Hematopoietic multipotent progenitor cell treated with erythropoietin and hydrocortisone succinate and interleukin-3 and kit ligand, for 15 days (in vitro differentiated cells): ENCODE measurements at regions not wholly inside any gene's neighbourhood (a gene's known extent, or its start where the extent isn't known, plus 50 kb on each side); places are given as distances from the start of the nearest gene placed in this dataset.

ENCODE experiments used
- DNase-seq: peaks from one replicate; pipeline ENCODE4 v3.0.0-alpha.2; 2015; ENCODE audit warnings: low spot score

DNA sequence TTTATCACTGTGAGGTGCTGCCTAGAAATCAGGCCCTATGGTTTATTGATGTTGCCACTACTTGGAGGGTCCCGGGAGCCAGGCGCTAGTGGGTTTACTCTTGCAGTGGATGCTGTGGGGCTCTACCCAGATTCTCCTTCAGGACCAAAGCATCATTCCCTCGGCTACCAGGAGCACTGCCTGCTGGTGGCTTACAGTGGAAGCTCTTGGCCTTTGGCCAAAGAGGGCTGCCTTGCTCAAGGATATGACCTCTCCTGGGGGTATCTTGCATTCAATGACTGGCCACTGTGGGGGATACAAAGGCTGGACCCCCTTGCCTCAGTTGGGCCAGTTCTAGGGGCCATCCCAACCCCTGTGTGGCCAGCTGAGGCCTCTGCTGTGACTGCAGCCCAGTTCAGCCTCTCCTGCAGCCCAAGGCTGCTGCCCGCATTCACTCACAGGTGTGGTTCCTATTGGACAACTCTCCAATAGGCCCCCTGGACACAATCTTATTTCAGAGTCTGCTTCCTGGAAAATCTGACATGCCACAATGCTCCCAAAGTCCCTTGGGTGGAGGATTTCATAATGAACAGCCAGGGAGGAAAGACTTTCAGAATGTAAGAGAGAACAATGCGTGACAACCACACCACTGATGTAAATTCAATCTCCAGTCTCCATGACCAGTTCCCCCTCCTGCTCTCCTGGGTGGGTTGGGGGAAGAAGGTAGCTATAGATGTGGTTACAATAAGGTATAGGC, 196.3 kb downstream of the SNX10 start:
- DNase-seq: no peak

GRCh38 chr7:26489391-26489790, 197.7 kb downstream of the SNX10 start:
- no peak for DNase-seq

- DNase-seq: no peak
Measured at GRCh38 chr7:26489906-26490639, 198.4 kb downstream of the SNX10 start.

- no peak for DNase-seq
Measured at GRCh38 chr7:26490640-26491624, 199.3 kb downstream of the SNX10 start.

DNA sequence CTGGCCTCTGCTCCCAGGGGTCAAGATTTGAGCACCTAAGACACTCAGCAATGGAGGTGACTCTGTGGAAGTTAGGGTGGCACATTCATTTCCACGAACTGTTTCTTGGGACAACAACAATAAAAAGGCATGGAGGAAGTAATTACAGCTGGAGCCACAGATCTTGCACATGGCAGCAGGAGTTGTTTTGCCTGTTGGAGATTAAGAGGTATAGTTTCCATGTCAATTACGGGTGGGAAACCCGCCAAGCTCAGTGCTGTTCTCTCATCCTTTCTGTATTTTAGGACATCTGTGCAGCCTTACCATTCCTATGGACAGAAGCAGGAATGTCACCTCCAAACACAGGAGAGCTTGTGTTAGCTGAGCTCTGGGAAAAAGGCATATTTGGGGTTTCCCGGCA, 201.2 kb downstream of the SNX10 start:
- DNase-seq: no peak

DNA sequence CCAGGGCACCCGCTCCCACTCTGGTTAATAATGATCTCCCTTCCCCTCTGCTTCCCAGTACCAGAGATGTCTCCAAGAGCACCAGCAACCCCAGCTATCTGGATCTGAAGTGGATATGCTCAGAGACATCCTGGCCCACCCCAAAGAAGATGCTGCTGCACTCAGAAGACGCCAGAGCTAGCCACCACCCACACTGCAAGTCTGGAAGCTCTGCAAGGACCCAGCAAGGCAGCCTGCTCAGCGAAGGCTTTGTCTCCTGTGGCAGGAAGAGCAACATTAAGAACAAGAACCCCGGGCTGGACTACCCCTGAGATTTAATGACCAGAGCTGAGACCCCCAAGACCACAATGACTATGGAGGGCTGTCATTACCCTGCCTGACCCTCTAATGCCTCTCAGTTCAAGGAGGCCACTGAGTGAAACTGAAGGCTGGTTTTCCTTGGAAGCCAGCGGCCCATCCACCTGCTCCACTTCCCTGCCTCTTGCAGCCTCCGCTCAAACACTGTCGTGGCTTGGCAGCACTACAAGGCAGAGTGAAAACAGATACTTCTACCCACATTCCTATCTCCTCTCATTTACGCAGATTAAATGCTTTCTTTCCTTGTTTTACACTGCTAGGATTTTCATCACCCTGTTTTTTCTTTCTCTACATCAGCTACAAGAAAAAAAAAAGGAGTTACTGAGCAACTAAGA, 202.2 kb downstream of the SNX10 start:
- DNase-seq: no peak

DNA sequence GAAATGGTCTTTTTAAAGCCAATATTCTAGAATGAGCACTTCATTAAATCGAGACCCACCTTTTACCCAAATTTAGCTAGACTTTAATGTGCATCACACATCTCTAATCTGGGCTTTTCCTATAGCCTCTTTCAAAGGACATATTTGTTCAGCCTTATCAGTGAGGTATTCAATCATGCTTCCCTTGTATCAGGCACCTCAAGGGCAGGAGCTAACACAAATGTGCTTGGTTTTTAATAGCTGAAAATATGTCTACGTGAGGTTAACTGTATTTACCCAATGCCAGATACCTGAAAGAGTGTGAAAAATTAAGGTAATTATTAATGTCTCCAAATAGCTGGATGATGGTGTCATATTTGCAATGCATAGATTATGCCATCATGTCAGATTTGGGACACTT, 203.9 kb downstream of the SNX10 start:
- DNase-seq: no peak

- no peak for DNase-seq
Measured at GRCh38 chr7:26497801-26498596, 206.3 kb downstream of the SNX10 start.

DNA sequence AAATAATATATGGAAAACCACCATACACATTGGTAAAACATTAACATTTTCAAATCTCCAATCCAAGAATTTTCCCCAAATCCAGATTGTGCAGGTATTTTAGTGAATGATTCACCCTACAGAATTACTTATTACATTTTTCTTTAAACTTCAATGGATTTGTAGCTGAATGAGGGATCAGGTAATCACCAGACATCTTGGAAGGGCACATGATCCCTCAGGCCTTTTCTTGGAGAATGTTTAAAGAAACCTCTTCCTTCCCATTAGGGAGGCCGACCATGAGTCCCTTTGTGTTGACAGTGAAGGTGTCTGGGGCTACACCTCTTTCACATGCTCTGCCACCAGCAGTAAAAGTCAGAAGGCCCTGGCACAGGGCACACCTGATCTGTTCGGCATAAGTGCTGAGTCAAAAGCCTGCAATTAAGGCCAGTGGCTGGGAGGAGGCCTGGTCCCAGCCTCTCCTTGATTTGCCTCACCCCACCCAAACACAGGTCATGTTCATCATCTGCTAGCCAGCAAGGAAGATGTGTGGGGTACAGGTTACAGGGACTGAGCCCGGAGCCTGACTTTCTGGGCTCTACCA, 207.7 kb downstream of the SNX10 start:
- no peak for DNase-seq

GRCh38 chr7:26500749-26501352, 209.2 kb downstream of the SNX10 start:
- DNase-seq: peak; percentile 4

GRCh38 chr7:26504411-26505120, 212.9 kb downstream of the SNX10 start:
- DNase-seq: no peak

- no peak for DNase-seq
Measured at GRCh38 chr7:26506196-26506595, 214.5 kb downstream of the SNX10 start.

DNA sequence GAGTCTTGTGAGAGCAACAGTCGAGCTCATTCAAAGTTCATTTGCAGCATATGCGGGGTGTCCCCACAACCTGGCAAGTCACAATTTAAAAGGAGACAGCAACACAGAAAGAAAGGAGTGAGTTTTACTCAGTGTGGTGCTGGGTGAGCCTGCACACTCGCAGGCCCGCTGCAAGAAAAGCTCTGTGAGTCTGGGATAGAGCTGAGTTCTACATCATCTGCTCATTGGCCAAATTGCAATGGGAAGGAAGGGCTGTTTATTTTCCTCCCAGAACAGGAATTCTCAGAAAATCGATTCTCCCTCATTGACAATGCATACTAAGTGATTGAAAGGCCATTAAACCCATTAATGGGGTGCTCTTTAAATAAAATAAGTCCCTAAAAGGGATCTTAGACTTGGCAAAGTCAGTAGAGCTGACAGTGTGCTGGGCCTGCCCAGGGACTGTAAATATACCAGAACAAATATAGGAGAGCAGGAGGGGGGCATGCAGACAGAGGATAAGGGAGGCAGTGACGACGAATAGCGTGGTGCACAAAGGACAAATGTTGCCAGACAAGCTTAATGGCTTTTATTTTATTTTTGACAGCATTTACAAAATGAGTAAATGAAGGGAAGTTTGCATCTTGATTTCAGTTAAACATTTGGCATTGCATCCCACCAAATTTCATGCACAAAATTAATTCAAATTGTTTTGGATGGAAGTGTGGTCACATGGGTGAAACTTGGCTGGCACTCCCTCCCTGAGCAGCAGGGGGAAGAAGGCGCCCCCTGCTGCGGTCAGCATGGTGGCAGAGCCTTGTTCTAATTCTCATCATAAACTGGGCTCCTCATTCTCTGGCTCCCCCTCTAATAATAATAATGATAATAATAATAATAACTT, 215.7 kb downstream of the SNX10 start:
- DNase-seq: no peak

DNA sequence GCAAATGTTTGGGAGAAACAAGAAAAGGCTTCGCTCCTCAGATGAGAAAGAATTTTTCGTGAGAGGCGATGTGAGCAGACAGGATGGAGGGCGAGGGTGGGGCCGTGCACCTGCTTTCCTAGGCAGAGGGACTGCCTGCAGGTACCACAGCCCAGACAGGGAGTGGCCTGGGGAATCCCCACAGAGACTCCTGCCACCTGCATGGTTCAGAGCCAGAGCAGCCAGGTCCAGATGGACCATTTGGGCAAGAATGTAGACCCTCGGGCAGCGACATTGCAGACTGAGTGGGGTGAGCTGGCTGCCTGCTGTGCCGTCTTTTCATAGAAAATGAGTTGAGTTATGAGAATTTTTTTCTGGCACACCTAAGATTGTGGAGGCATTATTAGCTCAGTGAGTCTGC, 216.8 kb downstream of the SNX10 start:
- DNase-seq: no peak

- DNase-seq: no peak
Measured at GRCh38 chr7:26508917-26509316, 217.3 kb downstream of the SNX10 start.

DNA sequence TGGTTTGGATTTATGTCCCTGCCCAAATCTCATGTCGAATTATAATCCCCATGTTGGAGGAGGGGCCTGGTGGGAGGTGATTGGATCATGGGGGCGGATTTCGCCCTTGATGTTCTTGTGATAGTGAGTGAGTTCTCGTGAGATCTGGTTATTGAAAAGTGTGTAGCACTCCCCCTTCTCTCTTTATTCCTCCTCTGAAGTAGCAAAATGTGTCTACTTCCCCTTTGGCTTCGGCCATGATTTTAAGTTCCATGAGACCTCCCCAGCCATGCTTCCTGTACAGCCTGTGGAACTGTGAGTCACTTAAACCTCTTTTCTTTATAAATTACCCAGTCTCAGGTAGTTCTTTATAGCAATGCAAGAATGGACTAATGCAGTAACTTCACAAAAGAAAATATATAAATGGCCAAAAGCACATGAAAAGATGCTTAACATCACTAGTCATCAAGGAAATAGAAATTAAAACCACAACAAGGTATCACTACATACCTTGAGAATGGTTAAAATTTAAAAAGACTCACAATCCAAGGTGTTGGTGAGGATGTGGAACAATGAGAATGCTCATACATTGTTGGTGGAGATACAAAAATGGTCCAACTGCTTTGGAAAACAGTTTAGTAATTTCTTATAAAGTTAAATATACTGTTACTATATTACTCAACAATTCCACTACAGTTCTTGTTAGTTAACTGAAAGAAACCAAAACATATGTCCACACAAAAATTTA, 218.7 kb downstream of the SNX10 start:
- no peak for DNase-seq

DNA sequence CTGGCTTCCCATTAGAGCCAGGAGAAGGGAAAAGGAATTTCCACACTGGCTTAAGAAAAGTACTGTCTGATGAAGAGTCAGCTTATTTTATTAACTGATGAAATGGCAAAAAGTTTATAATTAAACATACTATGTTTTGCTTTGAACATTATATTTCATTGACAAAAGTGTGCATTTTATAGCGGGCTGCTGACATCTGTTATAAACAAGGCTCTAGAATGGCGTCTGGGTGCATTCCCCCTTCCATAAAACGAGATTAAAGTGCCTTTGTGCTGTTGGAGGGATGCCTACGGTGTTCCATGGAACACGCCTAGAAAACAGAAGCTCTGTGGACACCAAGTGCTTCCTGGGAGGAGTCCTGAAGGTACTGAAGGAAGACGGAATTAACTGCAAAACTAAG, 220.2 kb downstream of the SNX10 start:
- no peak for DNase-seq

- no peak for DNase-seq
Measured at GRCh38 chr7:26512737-26513136, 221.1 kb downstream of the SNX10 start.
